ENCODE measurements at regions not wholly inside any gene's neighbourhood (a gene's known extent, or its start where the extent isn't known, plus 50 kb on each side); places are given as distances from the start of the nearest gene placed in this dataset.

GRCh38 chr4:96874657-96875056 lies 1034.8 kb downstream of the PDHA2 start:
- Histone ChIP-seq H3K4me3 (ENCODE audit: low read depth, low read length) (no peak overlapping the region), H3K27me3 (ENCODE audit: insufficient read depth, low read depth, severe bottlenecking) (no peaks in the 10 kb centered on the region), H3K9me3 (ENCODE audit: severe bottlenecking) (peaks cover 8% of the 10 kb centered on the region), H3K36me3 (no peaks in the 10 kb centered on the region), H3K27ac (no peak overlapping the region)
- TF ChIP-seq, protein P1, sequence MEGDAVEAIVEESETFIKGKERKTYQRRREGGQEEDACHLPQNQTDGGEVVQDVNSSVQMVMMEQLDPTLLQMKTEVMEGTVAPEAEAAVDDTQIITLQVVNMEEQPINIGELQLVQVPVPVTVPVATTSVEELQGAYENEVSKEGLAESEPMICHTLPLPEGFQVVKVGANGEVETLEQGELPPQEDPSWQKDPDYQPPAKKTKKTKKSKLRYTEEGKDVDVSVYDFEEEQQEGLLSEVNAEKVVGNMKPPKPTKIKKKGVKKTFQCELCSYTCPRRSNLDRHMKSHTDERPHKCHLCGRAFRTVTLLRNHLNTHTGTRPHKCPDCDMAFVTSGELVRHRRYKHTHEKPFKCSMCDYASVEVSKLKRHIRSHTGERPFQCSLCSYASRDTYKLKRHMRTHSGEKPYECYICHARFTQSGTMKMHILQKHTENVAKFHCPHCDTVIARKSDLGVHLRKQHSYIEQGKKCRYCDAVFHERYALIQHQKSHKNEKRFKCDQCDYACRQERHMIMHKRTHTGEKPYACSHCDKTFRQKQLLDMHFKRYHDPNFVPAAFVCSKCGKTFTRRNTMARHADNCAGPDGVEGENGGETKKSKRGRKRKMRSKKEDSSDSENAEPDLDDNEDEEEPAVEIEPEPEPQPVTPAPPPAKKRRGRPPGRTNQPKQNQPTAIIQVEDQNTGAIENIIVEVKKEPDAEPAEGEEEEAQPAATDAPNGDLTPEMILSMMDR (IDR thresholded peaks at IDR 0.05; ENCODE audit: low read depth, low read length), result no peak
- no peak for DNase-seq

DNA sequence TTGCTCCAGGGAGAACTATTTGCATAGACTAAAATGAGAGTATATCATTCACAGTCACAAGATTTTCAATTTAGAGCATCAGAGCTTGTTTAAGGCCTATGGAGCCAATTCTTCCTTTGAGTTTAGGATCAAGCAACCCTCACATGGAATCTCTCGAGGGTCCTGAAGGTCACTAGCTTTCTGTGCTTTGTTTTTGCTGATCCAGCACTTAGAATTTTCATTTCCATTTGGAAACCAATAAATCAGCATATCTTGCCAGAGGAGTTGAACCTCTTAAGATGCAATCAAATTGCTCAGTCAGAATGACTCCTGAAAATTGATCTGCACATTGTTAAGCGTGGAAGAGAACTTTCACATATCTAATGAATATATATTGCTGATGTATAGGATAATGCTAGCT lies 1039.6 kb downstream of the PDHA2 start:
- H3K4me3 ChIP-seq (ENCODE audit: low read depth, low read length), result no peak overlapping the region
- no peak for DNase-seq
- H3K36me3 ChIP-seq, result no peaks in the 10 kb centered on the region
- H3K27me3 ChIP-seq (ENCODE audit: insufficient read depth, low read depth, severe bottlenecking), result no peaks in the 10 kb centered on the region
- H3K9me3 ChIP-seq (ENCODE audit: severe bottlenecking), result peaks cover 8% of the 10 kb centered on the region
- H3K27ac ChIP-seq, result no peak overlapping the region
- TF ChIP-seq, protein P1 (IDR thresholded peaks at IDR 0.05; ENCODE audit: low read depth, low read length), result no peak

DNA sequence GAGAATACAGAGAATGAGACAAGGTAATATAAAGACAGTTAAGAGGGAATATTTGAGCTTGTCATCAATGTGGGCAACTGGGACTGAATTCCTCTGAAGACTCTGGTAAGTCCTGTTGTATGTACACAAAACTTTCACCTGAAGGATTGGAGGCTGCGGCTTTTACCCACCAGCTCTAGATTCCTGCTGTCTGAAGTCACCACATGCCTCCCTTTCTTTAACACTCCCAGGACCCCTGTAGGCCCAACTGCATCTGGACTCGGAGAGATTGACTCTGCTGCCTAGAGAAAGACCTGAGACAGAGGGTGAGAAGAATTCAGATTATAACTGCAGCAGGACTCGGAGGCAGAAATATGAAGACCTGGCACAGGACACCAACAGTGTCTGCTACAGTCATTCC lies 1048.0 kb downstream of the PDHA2 start:
- no peaks in the 10 kb centered on the region for H3K36me3 ChIP-seq
- H3K27me3 ChIP-seq (ENCODE audit: insufficient read depth, low read depth, severe bottlenecking), result no peaks in the 10 kb centered on the region
- DNase-seq, result no peak
- TF ChIP-seq, protein P1 (IDR thresholded peaks at IDR 0.05; ENCODE audit: low read depth, low read length), result no peak
- H3K4me3 ChIP-seq (ENCODE audit: low read depth, low read length), result no peak overlapping the region
- no peaks in the 10 kb centered on the region for H3K9me3 ChIP-seq (ENCODE audit: severe bottlenecking)
- no peak overlapping the region for H3K27ac ChIP-seq

GRCh38 chr4:96894621-96895020 lies 1054.7 kb downstream of the PDHA2 start:
- H3K36me3 ChIP-seq, result no peaks in the 10 kb centered on the region
- no peaks in the 10 kb centered on the region for H3K9me3 ChIP-seq (ENCODE audit: severe bottlenecking)
- H3K27ac ChIP-seq, result no peak overlapping the region
- no peaks in the 10 kb centered on the region for H3K27me3 ChIP-seq (ENCODE audit: insufficient read depth, low read depth, severe bottlenecking)
- no peak overlapping the region for H3K4me3 ChIP-seq (ENCODE audit: low read depth, low read length)
- TF ChIP-seq, protein P1 (IDR thresholded peaks at IDR 0.05; ENCODE audit: low read depth, low read length), result no peak
- no peak for DNase-seq

DNA sequence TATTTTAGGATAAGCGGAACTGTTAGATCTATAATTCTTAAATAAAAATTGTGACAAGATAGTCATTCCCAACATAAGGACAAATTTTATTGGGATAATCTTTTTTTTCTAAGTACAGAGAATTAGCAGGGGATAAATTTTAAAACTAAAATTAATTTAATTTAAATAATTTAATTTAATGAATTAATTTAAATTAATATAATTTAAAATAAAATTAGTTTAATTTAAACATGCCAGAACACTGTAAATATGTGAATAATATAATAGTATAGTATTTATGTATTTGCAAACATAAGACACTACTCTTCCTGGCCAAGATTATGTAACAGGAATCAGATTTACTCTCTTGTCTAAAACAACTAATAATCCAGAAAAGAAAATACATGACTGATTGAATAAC lies 1055.9 kb downstream of the PDHA2 start:
- no peaks in the 10 kb centered on the region for H3K27me3 ChIP-seq (ENCODE audit: insufficient read depth, low read depth, severe bottlenecking)
- H3K4me3 ChIP-seq (ENCODE audit: low read depth, low read length), result no peak overlapping the region
- no peaks in the 10 kb centered on the region for H3K9me3 ChIP-seq (ENCODE audit: severe bottlenecking)
- no peak overlapping the region for H3K27ac ChIP-seq
- TF ChIP-seq, protein P1 (IDR thresholded peaks at IDR 0.05; ENCODE audit: low read depth, low read length), result no peak
- no peaks in the 10 kb centered on the region for H3K36me3 ChIP-seq
- no peak for DNase-seq

DNA sequence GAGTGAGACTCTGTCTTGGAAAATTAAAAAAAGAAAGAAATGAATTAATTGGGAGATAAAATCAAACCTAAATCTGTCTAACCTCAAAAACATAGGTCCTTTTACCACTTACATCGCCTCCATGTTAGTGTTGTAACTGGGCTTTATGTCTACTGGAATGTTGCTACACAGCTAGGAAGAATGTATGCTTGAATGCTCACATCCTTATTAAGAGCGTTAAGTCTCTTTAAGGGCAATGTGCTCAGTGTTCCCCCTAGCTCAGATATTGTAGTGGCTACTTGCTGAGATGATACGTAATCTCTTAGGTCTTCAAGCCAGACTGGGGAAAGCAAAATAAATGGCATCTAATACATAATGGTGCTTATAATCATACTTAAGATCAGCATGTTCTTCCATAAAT lies 1072.8 kb downstream of the PDHA2 start:
- Histone ChIP-seq H3K36me3 (no peaks in the 10 kb centered on the region), H3K9me3 (ENCODE audit: severe bottlenecking) (no peaks in the 10 kb centered on the region), H3K4me3 (ENCODE audit: low read depth, low read length) (no peak overlapping the region), H3K27ac (no peak overlapping the region), H3K27me3 (ENCODE audit: insufficient read depth, low read depth, severe bottlenecking) (no peaks in the 10 kb centered on the region)
- TF ChIP-seq, protein P1 (IDR thresholded peaks at IDR 0.05; ENCODE audit: low read depth, low read length), result no peak
- DNase-seq, result peak; percentile 30

Data from WERI-Rb-1 (cell line).